Fibroblast of lung (primary cell): ENCODE measurements at regions not wholly inside any gene's neighbourhood (a gene's known extent, or its start where the extent isn't known, plus 50 kb on each side); places are given as distances from the start of the nearest gene placed in this dataset.

Experiments used
- DNase-seq, 2 donors: peaks; one replicate each; pipeline versions ENCODE4 v3.0.0 to v3.0.0-alpha.2; 2010; ENCODE audit warnings: low read depth in 2 of 2
- H2AFZ ChIP-seq: 2 replicates; pipeline ENCODE4 v1.5.1; 2012; ENCODE audit warnings: low read length, control low read depth, inconsistent platforms
- H3K27ac ChIP-seq: 2 replicates; pipeline ENCODE4 v1.5.1; 2011; ENCODE audit warnings: low read length, control low read depth; ENCODE audit not compliant: insufficient read depth
- H3K27me3 ChIP-seq: 2 replicates; pipeline ENCODE4 v1.5.1; 2011; ENCODE audit warnings: mild to moderate bottlenecking, low read length; ENCODE audit not compliant: control insufficient read depth, insufficient read depth
- H3K36me3 ChIP-seq: 2 replicates; pipeline ENCODE4 v1.5.1; 2011; ENCODE audit warnings: low read length; ENCODE audit not compliant: control insufficient read depth, insufficient read depth
- H3K4me1 ChIP-seq: 2 replicates; pipeline ENCODE4 v1.5.1; 2011; ENCODE audit warnings: low read length; ENCODE audit not compliant: control insufficient read depth, insufficient read depth; ENCODE audit errors: extremely low read depth
- H3K4me2 ChIP-seq: 2 replicates; pipeline ENCODE4 v1.5.1; 2011; ENCODE audit warnings: low read length, control low read depth; ENCODE audit not compliant: insufficient read depth; ENCODE audit errors: extremely low read depth
- H3K4me3 ChIP-seq, 4 experiments: fragments of 200-600 bp in 1 of 4; sonication (generic) in 1 of 4; replicated peaks in 1 of 4; 2 replicates each; pipeline ENCODE4 v1.5.1; 2011 to 2016; ENCODE audit warnings: low read length in 4 of 4, low read depth in 3 of 4, mild to moderate bottlenecking in 3 of 4, control low read depth in 2 of 4, inconsistent platforms in 1 of 4, mixed read lengths in 1 of 4; ENCODE audit not compliant: insufficient read depth in 1 of 4; ENCODE audit errors: control extremely low read depth in 1 of 4
- H3K79me2 ChIP-seq: 2 replicates; pipeline ENCODE4 v1.5.1; 2012; ENCODE audit warnings: mild to moderate bottlenecking, low read length, inconsistent platforms; ENCODE audit not compliant: control insufficient read depth, insufficient read depth
- H3K9ac ChIP-seq: 2 replicates; pipeline ENCODE4 v1.5.1; 2011; ENCODE audit warnings: mild to moderate bottlenecking, low read length, control low read depth; ENCODE audit not compliant: insufficient read depth
- H3K9me3 ChIP-seq: 2 replicates; pipeline ENCODE4 v1.5.1; 2012; ENCODE audit warnings: low read depth, low read length; ENCODE audit not compliant: control insufficient read depth, insufficient read depth
- H4K20me1 ChIP-seq: 2 replicates; pipeline ENCODE4 v1.5.1; 2011; ENCODE audit warnings: low read length; ENCODE audit not compliant: control insufficient read depth, insufficient read depth; ENCODE audit errors: extremely low read depth
- CTCF ChIP-seq, 2 donors: IDR thresholded peaks in 1 of 2; conservative IDR thresholded peaks in 1 of 2; 1 replicate in 1 of 2; 2 replicates in 1 of 2; pipeline ENCODE4 v1.5.1; 2011 to 2012; ENCODE audit warnings: low read length in 2 of 2, control low read depth in 1 of 2, inconsistent platforms in 1 of 2, low read depth in 1 of 2, mild to moderate bottlenecking in 1 of 2
- EZH2 ChIP-seq: IDR thresholded peaks from 2 replicates; pipeline ENCODE4 v1.5.1; 2012; ENCODE audit warnings: low read length, control low read depth, mild to moderate bottlenecking; ENCODE audit errors: missing control alignments

GRCh38 chr17:71247441-71248015 lies 873.3 kb upstream of the SOX9 start:
- no peak for DNase-seq
- H2AFZ ChIP-seq = no peak overlapping the region
- H3K9ac ChIP-seq = no peak overlapping the region
- H3K4me1 ChIP-seq = no peaks in the 10 kb centered on the region
- no peak overlapping the region for H3K4me2 ChIP-seq
- H3K27ac ChIP-seq = no peak overlapping the region
- H3K79me2 ChIP-seq = no peaks in the 10 kb centered on the region
- TF ChIP-seq EZH2 = no peak
- no peak for TF ChIP-seq CTCF (conservative IDR thresholded peaks at IDR 0.05 in 1 of 2, IDR thresholded peaks at IDR 0.05 in 1 of 2; ENCODE audit: low read depth in 1 of 2, low read length in 2 of 2)
- H3K36me3 ChIP-seq = no peaks in the 10 kb centered on the region
- no peaks in the 10 kb centered on the region for H3K9me3 ChIP-seq
- no peaks in the 10 kb centered on the region for H3K27me3 ChIP-seq
- H3K4me3 ChIP-seq = no peak overlapping the region
- no peaks in the 10 kb centered on the region for H4K20me1 ChIP-seq

GRCh38 chr17:71251276-71251675 lies 869.5 kb upstream of the SOX9 start:
- Histone ChIP-seq H3K9ac (no peak overlapping the region), H3K27ac (no peak overlapping the region), H3K4me3 (peak overlapping the region in 1 of 4 experiments; percentile 17), H3K9me3 (no peaks in the 10 kb centered on the region), H3K36me3 (no peaks in the 10 kb centered on the region), H4K20me1 (no peaks in the 10 kb centered on the region), H3K4me1 (no peaks in the 10 kb centered on the region), H3K4me2 (no peak overlapping the region), H3K27me3 (no peaks in the 10 kb centered on the region), H2AFZ (no peak overlapping the region), H3K79me2 (no peaks in the 10 kb centered on the region)
- peak; percentile 41 to 76 for DNase-seq
- TF ChIP-seq CTCF (conservative IDR thresholded peaks at IDR 0.05 in 1 of 2, IDR thresholded peaks at IDR 0.05 in 1 of 2; ENCODE audit: low read depth in 1 of 2, low read length in 2 of 2) = no peak
- TF ChIP-seq EZH2 = no peak

GRCh38 chr17:71251951-71252350 lies 868.9 kb upstream of the SOX9 start:
- Histone ChIP-seq H3K79me2 (no peaks in the 10 kb centered on the region), H3K9me3 (no peaks in the 10 kb centered on the region), H2AFZ (no peak overlapping the region), H3K36me3 (no peaks in the 10 kb centered on the region), H3K27me3 (no peaks in the 10 kb centered on the region), H3K4me3 (no peak overlapping the region), H3K9ac (no peak overlapping the region), H3K4me1 (no peaks in the 10 kb centered on the region), H4K20me1 (no peaks in the 10 kb centered on the region), H3K4me2 (peak overlapping the region; percentile 33), H3K27ac (no peak overlapping the region)
- DNase-seq = peak; percentile 37 to 87
- TF ChIP-seq EZH2 (no peak), CTCF (conservative IDR thresholded peaks at IDR 0.05 in 1 of 2, IDR thresholded peaks at IDR 0.05 in 1 of 2; ENCODE audit: low read depth in 1 of 2, low read length in 2 of 2) (no peak)
